ENCODE measurements at regions not wholly inside any gene's neighbourhood (a gene's known extent, or its start where the extent isn't known, plus 50 kb on each side); places are given as distances from the start of the nearest gene placed in this dataset.

DNA sequence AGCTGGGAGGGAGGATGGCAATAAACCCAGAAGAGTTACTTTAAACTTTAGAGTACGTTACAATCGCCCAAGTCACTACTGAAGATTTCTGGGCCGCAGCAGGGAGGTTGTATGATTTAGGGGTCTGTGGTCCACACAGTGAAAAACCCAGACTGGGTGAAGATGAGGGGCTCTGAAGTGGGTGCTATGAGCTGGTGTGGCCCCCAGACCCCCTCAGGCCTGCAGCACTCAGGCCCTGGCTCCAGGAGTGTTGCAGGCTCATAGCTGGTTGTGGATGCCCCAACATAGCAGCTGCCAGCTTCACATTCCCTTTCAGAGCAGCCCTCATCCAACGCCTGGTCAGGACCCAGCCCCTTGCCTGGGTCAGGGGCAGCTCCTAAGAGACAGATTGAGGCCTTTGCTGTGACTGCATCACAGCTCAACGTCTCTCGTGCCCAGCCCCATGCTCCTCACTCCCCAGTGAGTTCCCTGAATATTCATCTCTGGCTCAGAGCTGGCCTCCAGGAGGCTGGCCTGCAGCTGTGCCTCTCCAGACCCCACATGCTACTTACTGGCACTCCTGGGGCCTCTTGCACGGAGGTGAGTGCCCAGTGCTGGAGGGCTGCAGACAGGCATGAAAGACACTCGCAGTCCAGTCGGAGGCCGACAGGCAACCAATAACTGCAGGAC lies 94.5 kb upstream of the MYCN start:
- DNase-seq = no peak

DNA sequence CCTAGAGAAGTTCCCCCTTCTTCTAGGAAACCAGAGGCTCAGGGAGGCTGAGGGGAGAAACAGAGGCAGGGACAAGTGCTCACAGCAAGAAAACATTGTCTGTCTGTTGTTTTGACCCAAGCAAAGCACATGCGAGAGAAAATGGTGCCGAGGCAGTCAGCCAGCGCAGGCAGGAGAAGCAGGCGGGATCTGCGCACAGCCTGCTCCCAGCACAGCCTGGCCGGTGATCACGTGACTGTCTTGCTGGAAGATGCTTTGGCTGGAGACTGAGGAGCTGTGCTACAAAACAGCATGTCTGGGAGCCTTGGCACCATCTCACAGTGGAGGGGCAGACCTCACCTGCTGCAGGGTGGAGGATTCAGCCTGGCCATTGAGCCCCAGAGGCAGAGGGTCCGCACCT lies 93.7 kb upstream of the MYCN start:
- no peak for DNase-seq

DNA sequence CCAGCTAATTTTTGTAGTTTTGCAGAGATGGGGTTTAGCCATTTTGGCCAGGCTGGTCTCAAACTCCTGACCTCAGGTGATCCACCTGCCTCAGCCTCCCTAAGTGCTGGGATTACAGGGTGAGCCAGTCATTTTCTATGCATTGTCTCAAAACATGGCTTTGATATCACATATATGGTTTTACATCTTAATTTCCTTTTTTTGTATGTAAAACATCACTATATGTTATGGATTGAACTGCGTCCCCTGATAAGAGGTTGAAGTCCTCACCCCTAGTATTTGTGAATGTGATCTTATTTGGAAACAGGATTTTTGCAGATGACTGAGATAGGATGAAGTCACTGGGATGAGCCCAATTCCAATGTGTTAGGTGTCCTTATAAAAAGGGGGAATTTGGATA lies 89.8 kb upstream of the MYCN start:
- DNase-seq = no peak

DNA sequence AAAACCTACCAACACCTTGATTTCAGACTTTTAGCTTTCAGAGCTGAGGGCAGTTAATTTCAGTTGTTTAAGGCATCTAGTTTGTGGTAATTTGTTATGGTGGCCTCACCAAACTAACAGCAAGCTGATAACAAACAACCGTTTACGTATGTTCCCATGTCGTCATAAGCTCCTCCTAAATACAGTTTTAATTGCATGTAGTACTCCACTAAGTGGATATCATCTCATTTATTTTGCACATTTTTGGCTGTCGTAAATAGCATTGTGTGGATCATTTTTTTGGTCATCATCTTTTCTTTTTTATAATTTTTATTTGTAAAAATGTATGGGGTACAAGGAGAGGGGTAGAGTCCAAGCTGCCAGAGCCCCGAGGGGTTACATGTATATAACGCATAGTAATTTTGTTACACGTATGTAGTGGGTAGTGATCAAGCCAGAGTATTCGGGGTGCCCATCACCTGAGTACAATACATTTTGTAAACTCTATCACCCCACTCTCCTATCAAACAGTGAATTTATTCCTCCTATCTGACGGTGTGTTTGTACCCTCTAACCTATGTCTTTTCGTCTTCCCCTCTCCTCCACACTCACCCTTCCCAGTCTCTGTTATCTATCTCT lies 89.2 kb upstream of the MYCN start:
- no peak for DNase-seq

DNA sequence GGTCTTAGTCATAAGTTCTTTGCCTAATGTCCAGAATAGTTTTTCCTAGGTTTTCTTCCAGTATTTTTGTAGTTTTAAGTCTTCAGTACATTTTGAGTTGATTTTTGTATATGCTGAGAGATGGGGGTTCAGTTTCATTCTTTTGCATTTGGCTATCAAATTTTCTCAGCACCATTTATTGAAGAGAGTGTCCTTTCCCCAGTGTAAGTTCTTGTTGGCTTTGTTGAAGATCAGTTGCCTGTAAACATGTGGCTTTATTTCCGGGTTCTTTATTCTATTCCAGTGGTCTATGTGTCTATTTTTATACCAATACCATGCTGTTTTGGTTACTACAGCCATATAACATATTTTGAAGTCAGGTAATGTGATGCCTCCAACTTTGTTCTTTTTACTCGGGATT lies 87.5 kb upstream of the MYCN start:
- no peak for DNase-seq

DNA sequence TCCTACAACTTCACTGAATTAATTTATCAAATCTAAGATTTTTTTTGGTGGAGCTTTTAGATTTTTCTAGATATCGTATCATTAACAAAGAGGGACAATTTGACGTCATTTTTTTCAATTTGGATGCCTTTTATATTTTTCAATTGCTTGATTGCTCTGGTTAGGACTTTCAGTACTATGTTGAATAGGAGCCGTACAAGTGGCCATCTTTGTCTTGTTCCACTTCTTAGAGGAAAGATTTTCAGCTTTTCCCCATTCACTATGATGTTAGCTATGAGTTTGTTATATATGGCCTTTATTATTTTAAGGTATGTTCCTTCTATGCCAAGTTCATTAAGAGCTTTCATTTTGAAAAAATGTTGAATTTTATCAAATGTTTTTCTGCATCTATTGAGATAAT lies 86.4 kb upstream of the MYCN start:
- no peak for DNase-seq

DNA sequence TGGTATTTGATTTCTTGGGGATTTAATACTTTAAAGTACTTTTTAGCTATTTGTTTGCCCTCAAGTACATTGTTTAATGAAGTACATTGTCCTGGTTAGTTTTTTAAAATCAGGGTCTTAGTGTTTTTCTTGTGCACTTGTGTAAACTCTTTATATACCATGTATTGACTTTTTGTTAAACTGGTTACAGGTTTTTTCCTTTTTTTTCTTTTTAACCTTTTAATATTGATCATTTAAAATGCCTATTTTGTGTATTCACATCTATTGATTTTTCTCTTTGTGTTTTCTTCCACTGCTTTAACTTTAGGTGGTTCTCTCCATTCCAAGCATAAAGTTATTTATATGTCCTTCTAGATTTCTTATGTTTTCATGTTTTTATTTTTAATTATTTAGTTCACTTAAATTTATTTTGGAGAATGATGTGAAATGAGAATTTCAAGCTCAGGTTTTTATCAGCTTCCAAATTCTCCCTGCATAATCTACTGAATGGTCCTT lies 84.5 kb upstream of the MYCN start:
- no peak for DNase-seq

DNA sequence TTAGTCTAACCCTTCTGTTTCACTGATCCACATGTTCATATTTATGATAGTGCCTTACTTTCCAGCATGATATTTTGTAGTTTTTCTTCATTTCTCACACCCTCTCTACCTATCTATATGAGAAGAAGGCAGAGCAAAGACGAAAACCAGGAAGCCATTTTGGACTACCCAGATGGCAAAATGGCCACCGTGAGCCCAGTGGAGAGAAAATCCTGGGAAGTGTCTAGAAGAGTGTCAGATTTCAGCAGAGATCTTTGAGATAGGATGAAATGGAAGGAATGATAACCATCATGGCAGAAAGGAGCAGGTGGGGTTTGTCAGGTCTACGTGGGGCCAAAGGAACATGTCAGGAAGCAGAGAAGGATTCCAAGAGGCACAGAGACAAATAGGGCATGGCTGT lies 84.0 kb upstream of the MYCN start:
- DNase-seq = no peak

DNA sequence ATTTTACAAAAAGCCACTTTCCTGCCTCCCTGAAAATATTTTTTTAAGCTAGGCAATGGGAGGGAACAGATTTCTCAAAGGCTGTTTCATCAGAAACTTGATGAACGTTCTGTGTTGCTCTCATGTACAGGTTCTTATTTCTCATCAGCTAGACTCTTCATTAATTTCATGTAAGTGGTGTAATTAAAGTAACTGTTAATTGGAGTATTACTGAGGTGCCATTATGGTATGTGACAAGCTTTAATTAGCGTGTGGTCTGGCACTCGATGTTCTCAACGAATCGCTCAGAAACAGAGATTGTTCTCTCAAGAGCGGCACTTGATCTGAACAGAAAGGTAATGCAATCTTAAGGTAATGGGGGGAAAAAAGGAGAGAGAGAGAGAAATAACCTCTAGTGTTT lies 81.9 kb upstream of the MYCN start:
- no peak for DNase-seq

DNA sequence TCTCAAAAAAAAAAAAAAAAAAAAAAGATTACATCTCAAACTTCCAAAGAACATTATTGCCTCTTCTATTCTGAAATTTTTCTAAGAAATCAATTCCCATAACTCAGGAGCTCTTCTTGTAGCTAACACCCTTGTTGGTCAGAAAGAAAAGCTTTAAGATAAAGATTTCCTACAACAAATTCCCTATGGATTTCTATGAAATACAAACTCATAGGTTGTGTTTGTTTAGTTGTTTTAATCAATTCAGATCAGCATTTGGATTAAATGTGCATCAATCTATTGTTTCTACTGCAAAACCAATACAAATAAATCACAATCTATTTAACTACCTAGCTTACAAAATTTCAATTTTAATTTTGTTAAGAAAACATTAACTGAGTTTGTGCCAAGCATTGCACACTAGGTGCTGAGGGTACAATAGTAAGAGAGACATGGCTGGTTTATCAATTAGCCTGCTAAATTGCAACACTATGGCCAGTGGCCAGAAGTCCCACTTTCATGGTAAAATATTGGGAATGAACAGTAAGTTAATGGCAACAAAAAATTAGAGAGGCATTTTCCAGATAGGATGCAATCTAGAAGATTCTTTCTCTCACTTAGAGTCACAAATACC lies 80.2 kb upstream of the MYCN start:
- no peak for DNase-seq

DNA sequence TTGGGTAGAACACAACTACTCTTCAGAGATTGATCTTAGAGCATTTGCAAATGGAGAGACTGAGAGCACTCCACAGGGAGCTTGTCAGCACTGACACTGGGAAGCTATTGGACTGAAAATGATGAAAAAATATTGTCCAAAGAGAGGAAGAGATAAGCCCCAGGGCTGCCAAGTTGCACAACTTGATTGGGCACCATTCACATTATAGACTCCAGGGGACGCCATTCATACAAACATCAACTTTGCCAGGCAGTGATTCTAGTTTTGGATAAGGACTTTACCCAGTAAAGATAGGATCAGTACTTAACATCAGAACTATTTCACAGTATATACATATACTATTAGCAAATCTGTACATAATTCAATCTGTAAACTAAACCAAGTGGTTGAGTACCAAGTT lies 79.6 kb upstream of the MYCN start:
- DNase-seq = no peak

DNA sequence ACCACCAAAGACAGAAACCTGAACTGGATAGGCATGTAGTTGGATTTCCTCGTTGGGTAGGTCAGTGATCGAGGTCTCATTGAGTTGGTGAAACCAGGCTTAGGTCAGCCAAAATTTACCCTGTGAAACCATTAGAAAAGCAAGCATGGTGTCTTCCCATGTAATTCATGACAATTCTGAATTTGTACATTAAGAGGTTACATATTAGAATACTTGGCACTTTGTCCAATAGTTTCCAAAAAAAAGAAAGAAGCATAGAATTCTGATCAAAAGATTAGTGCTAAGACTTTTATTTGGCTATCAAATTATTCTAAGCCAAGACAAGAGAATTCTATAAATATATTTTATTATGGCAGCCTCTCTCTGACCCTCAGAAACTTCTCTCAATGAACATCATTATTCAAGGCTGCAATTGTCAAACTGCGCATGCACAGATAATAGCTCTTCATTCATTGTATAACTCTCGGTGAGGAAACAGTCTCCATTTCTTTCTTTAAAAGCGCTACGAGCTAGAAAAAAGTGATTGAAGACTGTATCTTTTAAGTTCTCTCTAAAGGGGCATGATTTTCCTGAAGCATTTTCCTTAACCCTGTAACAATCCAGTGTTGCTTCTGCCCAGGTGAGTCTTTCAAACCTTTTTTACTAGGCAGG lies 79.1 kb upstream of the MYCN start:
- DNase-seq = no peak

DNA sequence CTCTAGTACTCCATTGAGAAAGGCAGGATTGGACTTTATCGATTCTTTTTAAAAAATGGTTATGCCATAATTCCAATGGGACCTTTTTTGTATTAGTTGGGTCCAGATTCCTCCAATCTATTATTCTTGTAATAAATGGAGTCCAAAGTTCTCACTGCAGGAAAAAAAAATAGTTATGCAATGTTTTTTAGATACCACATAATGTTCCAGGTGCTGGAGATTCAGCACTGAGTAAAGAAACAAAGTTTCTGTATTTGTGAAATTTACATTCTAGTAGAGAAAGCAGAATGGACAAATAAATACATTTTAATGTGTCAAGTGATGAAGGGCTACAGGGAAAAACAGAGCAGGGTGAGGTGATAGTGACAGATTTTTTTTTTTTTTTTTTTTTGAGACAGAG lies 78.5 kb upstream of the MYCN start:
- no peak for DNase-seq

DNA sequence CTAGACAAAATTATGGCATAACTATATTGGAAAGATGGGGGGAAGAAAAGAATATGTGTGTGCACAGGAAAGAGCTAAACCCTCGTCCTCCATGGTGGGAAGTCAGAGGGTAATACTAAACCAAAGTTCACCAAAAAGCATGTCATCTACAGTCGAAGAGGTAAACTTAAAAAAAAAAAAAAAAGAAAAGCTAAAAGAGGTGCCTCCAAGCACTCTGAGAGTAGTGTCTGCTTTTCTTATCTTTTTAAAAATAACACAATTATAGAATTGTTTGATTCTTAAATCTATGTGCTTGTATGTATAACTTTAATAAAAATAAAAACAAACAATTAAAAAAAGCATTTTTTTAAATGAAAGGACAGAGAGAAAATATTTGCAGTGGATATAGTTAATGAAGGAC lies 77.3 kb upstream of the MYCN start:
- DNase-seq = no peak

DNA sequence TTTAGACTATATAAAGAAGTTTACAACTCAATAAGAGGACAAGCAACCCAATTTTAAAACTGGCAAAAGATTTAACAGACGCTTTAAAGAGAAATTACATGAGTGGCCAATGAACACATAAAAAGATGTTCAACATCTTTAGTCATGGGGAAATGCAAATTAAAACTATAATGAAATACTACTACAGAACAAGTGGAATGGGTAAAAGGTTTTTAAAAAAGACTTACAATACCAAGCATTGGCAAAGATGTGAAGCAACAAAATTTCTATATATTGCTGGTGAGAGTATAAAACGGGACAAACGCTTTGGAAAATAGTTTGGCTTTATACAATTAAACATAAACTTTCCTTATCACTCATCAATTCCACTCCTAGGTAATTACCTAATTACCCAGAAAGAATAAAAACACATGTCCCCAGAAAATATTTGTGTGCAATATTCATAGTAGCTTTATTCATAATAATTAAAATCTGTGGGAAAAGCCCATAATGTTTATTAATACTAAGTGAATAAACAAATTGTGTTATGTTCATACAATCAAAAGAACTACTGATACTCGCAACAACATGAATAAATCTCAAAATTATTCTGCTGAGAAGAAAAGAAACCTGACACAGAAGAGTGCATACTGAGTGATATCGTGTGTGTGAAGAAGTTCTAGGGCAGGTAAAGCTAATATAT lies 76.7 kb upstream of the MYCN start:
- no peak for DNase-seq

DNA sequence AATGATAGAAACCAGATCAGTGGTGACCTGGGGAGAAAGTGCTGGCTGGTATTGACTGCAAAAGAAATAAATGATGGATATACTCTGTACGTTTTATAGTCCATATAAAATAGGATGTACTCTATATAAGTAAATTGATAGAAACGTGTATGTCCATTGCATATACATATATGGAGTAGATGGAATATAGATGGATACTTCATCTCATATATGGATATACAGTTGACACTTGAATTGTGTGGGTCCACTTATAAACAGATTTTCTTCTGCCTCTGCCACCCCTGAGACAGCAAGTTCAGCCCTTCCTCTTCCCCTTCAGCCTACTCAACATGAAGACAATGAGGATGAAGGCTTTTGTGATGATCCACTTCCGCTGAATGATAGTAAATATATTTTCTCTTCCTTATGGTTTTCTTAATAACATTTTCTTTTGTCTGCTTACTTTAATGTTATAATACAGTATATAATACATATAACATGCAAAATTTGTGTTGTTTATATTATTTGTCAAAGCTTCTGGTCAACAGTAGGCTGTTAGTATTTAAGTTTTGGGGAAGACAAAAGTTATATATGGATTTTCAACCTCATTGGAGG lies 76.1 kb upstream of the MYCN start:
- no peak for DNase-seq

DNA sequence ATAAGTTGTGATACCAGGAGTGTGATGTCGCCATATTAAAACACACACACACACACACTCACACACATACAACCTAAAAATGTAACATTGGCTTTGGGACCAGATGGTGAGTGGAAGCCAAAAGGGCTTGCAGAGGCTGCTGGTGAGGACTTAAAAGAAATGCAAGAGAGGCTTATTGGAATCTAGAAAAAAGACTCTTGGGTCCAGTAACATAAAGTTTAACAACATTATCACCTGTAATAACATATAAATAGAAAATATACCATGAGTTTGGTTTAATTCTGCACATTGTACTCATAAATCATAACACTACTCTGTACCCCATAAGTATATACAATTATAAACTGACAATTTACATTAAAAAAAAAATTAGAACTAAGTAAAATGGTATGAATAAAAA lies 74.4 kb upstream of the MYCN start:
- no peak for DNase-seq

DNA sequence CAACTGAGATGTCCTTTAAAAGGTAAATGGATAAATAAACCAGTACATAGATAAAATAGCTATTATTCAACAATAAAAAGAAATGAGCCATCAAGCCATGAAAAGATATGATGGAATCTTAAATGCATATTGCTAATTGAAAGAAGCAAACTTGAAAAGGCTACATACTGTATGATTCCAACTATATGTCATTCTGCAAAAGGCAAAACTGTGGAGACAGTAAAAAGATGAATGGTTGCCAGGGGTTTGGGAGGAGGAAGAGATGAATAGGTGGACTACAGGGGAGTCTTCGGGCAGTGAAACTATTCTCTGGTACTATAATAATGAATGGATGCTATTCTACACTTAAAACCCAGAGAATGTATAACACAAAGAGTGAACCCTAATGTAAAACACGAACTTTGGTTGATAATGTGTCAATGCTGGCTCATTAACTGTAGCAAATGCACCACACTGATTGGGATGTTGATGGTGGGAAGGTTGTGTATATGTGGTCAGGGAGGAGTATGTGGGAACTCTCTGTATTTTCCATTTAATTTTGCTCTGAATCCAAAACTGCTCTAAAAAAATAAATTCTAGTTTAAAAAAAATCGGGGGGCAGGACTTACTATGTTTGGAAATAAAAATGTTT lies 73.7 kb upstream of the MYCN start:
- no peak for DNase-seq

DNA sequence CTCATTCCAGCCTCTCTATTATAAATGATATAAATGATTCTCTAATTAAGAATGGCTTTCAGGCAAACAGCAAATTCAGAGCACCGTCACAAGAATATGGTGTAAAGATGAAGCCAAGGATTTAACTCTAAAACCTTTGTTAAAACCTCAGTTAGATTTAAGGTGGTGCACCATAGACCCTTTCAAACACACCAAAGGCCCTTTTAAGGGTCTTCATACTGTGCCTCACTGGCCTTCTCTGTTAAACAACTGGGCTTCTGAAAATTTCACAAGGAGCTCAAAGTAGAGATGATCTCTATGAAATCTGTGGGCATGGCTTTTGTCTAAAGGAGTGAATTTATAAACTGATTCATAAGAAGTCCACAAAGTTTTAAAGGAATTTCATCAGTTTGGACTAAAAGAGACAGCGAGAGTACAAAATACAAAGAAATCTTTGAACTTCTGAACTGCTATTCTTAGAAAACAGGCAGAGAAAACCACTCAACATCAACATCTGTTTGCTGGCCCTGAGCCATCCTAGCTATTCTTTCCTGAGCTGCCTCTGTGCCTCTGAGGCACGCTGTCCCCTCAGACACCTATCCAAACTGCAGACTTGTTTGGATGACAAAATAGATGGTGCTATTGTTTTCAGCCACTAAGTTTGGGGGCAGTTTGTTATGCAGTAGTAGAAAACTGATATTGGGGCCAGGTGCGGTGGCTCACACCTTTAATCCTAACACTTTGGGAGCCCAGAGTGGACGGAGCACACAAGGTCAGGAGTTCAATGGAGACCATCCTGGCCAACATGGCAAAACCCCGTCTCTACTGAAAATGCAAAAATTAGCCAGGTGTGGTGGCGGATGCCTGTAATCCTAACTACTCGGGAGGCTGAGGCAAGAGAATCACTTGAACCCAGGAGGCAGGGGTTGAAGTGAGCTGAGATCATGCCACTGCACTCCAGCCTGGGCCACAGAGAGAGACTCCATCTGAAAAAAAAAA lies 72.9 kb upstream of the MYCN start:
- no peak for DNase-seq

DNA sequence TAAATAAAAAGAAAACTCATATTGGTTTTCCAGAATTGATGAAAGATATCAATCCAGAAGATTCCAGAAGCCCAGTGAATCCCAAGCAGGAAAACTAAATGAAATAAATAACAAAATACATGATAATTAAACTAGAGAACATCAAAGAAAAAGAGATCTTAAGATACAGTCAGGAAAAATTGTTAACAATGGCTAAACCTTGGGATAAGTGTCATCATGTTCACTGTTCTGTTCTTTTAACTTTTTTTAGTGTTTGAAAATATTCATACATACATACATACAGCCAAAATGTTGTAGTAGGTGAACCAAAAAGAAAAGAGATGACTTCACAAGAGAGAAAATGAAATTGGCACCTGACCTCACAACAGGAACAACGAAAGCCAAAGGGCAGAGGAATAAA lies 72.2 kb upstream of the MYCN start:
- DNase-seq = no peak

DNA sequence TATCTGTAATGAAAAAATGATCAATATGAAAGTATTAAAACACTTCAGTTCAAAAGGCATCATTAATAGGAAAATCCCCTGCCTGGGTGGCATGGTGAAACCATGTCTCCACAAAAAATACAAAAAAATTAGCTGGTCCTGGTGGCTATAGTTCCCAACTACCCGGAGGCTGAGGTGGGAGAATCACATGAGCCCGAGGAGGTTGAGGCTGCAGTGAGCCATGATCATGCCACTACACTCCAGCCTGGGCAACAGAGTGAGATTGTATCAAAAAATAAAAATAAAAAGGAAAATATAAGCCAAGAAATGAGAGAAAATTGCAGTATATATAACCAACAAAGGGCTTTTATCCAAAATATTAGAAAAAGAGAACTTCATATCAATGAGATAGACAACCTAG lies 71.6 kb upstream of the MYCN start:
- DNase-seq = no peak
